ENCODE measurements at regions not wholly inside any gene's neighbourhood (a gene's known extent, or its start where the extent isn't known, plus 50 kb on each side); places are given as distances from the start of the nearest gene placed in this dataset.

DNA sequence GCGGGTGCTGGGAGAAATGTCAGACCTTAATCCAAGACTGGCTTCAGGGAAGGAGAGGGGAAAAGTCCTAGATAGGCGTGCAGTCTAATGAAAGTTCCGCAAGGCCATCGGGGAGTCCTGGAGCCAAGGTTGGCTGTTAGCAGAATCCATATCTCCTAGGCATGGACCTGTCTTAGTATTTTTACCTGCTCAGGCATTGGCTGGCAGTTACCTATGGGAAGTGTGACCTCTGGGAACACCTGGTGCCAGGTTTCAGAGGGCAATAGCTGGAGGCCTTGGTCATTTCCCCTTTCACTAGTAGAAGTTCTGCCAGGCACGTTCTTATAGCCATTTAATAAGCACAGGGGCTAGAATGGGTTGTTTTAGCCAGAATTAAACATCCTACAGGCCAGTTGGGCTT, 330.8 kb upstream of the SEMA6D start:
- TF ChIP-seq, protein P1, sequence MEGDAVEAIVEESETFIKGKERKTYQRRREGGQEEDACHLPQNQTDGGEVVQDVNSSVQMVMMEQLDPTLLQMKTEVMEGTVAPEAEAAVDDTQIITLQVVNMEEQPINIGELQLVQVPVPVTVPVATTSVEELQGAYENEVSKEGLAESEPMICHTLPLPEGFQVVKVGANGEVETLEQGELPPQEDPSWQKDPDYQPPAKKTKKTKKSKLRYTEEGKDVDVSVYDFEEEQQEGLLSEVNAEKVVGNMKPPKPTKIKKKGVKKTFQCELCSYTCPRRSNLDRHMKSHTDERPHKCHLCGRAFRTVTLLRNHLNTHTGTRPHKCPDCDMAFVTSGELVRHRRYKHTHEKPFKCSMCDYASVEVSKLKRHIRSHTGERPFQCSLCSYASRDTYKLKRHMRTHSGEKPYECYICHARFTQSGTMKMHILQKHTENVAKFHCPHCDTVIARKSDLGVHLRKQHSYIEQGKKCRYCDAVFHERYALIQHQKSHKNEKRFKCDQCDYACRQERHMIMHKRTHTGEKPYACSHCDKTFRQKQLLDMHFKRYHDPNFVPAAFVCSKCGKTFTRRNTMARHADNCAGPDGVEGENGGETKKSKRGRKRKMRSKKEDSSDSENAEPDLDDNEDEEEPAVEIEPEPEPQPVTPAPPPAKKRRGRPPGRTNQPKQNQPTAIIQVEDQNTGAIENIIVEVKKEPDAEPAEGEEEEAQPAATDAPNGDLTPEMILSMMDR (conservative IDR thresholded peaks at IDR 0.05; ENCODE audit: low read depth, low read length): no peak
- TF ChIP-seq POLR2A (IDR thresholded peaks at IDR 0.05; ENCODE audit: low read depth, low read length): no peak
- TF ChIP-seq USF2 (IDR thresholded peaks at IDR 0.05; ENCODE audit: low read depth, low read length): no peak
- no peak for TF ChIP-seq CEBPB (IDR thresholded peaks at IDR 0.05; ENCODE audit: low read depth, low read length)
- TF ChIP-seq SMC3 (IDR thresholded peaks at IDR 0.05; ENCODE audit: low read depth, low read length): no peak
- TF ChIP-seq CHD1 (IDR thresholded peaks at IDR 0.05; ENCODE audit: low read depth, low read length): no peak
- TF ChIP-seq RFX5 (IDR thresholded peaks at IDR 0.05; ENCODE audit: low read depth, low read length): no peak
- TF ChIP-seq RAD21 (IDR thresholded peaks at IDR 0.05; ENCODE audit: low read length): no peak
- TF ChIP-seq MXI1 (IDR thresholded peaks at IDR 0.05; ENCODE audit: borderline replicate concordance, low read depth, low read length): no peak
- no peak for TF ChIP-seq BHLHE40 (IDR thresholded peaks at IDR 0.05; ENCODE audit: low read depth, low read length)
- TF ChIP-seq RCOR1 (IDR thresholded peaks at IDR 0.05; ENCODE audit: insufficient replicate concordance, low read length): no peak
- TF ChIP-seq FOS (IDR thresholded peaks at IDR 0.05; ENCODE audit: low read depth, low read length): no peak
- TF ChIP-seq MAZ (IDR thresholded peaks at IDR 0.05; ENCODE audit: borderline replicate concordance, low read depth, low read length): no peak

Measured in IMR-90 (cell line).